GM21360 (cell line): ENCODE measurements at regions not wholly inside any gene's neighbourhood (a gene's known extent, or its start where the extent isn't known, plus 50 kb on each side); places are given as distances from the start of the nearest gene placed in this dataset.

Experiments
- ATAC-seq: cut with Tn5 transposase; IDR thresholded peaks from one replicate; pipeline ENCODE4 v1.9.1; 2021; ENCODE audit warnings: mild to moderate bottlenecking, moderate library complexity; ENCODE audit not compliant: unreplicated experiment

DNA sequence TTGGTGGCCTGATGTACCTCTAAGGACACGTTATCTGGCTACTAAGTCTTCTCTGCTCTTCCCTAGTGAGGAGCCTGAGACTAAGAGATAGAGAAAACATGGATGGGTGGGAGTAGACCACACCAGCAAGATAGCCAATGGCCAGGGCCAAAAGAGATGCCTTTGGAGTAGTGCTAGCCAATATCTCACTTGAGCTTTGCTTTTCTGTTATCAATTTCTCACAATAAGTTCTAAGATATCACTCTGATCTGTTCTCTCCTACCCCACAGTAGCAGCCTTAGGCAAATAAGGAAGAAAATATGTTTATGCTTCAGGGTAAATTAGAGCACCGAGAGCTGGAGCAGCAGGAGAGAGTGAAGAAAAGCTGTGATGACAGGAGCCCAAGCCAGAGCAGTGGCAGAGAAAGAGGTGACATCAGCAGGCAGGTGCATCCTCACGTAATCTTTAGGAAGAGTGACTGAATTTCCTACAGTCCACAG lies 343.9 kb upstream of the NOCT start:
- ATAC-seq = no peak

DNA sequence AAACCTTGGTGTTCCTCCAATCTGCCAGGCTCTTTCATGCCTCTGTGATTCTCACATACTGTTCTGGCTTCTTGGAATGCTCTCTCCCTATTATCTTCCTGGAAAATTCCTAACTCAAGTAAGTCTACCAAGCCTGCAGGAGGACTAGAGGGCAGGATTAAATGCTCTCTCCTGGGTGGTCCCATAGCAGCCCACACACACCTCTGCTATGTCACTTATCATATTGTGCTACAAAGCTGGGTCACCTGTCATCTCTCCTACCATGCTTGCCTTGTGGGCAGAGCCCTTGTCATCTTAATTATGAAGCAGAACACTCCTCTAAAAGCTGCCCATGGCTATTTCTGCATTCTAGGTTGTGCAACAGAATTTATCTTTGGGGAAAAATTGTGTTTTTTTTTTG lies 344.5 kb upstream of the NOCT start:
- no peak for ATAC-seq

DNA sequence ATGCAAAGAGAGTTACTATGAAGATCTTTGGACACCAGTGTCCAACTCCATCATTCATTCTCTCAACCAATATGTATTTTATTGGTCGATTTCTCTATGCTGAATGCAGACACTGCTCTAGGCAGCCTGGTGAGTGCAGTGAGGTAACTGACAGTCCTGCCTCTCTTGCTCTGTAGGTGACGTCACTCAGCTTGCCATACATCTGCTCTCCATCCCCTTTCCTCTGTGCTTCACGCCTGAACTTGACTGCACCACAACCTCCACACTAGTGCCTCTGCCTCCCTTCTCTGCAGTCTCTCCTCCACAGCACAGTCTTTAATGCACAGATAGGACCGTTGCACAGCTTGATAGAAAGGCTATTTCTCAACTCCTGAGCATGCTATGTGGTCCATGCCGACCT lies 344.9 kb upstream of the NOCT start:
- ATAC-seq = no peak

DNA sequence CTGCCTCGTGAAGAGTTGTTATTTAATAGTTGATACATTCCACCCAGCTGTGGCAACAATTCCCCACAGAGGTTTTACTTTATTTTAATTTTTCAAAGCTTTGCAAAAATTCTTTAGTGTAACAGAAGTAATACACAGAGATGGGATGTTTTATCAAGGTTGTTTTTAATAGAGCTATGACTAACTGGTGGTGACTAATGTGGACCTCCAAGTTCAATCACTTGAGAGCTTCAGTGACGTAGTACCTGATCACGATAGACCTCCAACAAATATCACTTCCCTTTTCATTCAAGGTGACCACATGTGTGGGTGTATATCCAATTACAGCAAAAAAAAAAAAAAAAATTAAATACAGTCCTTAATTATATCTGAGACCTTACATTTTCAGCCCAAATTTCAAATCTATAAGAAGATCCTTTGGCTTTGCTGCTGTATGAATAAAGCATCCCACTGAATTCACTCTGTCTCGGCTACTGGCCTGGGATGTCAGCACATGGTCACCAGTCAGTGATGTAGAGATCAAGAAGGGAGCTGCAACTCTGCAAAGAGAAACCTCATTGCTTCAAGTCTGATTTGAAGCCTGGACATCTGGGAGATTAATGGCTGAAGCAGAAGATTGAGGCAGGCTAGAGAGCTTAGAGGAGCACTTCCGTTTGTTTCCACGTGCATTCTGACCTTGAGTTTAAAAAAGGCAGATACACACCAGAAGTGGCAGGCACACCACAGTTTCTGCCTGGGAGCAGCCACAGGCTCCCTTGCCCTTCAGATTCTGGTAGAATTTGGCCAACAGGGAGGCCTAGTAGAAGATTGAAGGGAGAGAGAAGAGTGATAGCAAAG lies 345.9 kb upstream of the NOCT start:
- peak; percentile 59 for ATAC-seq

DNA sequence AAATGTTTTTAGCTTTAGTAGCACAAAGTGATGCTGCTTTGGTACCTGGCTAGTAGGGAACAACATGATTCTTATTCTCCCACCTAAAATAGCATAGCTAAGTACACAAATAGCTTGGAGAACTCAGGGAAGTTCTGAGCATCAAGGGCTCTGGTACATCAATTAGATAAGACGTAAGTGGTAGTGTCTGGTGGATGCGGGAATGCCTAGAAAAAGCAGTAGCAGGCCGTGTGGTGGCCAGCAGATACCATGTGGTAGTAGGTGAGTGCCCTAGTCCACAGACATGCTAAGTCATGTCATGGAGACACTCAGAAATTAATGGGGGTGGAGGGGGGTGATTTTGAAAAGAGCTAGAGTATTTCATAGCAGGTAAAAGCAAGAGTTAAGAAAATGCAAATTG lies 347.3 kb upstream of the NOCT start:
- no peak for ATAC-seq

DNA sequence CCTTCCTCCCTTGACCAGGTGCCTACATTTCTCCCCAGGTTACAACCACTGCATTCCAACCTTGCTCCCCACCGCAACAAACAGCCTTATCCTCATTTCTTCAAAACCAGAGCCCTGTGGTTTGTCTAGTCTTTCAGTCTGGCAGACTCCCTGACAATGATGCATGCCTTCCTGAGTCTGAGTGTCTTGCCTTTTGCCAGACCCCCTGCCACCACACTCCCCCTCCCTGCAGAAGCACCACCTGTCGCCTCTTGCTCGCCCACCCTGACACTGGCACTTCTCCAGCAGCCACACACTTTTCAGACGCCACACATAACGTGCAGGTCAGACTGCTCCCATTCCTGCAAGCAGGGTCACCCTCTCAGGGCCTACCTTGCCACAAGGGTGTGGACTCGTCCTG lies 349.2 kb upstream of the NOCT start:
- no peak for ATAC-seq

DNA sequence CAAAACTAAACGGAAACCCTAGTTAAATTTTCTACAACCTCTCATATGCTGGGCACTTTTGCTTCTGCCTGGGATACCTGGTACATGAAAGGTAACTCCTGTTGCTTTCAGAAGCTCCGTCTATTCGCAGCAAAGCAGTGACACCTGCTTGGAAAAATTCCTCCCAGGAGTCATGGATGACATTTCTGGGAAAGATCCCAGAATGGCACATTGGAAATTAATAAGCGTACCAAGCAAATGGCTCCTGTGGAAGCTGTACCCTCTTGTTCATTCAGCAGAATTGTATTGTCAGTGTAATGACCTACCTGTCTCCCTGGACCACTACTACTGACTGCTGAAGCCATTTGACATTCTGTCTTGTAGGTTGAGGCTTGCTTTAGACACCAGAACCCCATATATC lies 349.7 kb upstream of the NOCT start:
- no peak for ATAC-seq

DNA sequence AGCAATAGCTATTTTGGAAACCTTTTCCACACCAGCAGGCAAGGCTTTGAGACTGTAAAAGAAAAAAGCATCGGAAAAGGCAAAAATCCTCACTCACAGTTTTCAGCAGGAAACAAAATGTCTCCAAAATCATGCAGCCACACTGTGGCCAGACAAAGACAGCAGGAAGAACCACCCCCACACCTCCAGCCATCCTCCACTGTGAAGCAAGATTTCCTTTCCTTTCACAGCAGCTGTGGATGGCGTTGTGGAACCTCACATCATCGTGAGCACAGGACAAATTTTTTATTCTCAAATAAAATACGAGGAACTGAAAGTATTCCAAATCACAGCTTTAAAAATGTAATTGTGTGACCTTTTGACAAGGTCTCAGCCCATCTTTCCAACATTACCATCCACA lies 351.7 kb upstream of the NOCT start:
- ATAC-seq = no peak

DNA sequence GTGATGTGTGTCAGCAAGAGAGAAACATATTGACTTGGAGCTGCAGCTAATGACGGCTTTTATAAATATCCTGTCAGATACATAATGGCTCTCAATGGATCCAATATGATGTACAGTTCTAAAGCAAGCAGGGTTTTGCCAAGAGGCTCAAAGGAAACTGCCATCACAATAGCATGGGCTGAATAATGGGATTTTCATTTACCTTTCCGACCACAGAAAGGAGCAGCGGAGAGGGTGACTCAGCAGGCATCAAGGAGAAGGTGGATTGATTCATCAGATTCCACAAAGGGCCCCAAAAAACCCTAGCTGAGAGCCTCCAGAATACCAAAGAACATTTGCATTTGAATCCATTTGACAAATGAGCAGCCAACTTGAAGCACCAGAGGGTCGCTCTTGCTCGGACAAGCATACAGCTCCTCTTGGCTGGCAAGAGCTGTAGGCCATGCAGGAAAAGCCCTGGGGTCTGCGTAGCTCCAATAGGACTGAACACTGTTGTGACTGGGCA lies 355.7 kb upstream of the NOCT start:
- ATAC-seq = no peak

DNA sequence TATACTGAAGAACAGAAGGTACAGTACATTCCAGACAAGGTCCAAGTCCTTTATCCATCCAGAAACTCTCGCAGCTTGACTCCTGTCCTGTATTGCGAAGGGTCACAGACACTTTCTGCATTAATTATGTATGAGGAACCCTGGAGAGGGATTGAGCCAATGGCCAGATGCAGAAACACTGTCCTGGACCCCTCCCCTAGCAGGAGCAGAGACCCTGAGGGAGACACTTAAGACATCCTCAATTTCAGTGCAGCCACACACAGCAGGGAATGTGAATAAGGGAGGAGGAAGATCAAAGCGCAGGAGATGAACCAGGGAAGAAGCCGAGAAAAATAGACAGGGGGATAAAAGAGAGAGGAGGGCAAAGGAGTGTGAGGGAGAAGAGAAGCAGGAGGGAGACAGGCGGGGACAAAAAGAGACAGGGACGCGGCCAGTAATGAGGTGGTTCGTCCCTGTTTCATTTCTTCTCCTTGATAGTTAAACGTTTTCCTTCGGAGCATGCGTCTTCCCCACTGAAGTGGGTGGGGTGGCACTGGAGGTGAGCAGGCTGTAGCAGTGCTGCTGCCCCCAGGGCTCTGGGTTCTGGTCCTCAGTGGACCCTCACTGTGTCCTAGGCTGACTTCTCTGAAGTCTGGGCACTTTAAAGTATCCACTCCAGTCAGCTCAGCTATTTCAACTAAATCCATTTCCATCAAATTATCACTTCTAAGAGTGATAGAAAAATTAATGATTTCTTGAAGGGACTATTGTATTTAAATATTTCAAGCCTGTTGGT lies 356.4 kb upstream of the NOCT start:
- ATAC-seq = no peak

DNA sequence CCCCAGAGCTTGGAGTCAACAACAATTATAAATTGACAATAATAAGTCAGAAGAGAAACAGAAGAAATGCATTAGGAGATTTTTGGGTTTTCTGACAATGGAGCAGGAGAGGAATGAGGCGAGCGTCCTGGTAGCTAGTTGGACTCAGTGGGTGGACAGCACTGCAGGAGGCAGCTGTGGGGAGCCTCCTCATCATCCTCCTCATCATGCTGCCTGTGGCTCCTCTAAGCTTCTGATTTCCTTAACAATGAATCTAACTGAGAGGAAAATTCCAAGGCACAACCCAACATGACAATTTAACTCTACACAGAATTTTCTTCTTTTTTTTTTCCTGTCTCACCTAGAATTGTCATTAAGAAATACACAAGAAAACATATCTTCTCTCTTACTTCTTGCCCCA lies 357.1 kb upstream of the NOCT start:
- no peak for ATAC-seq

DNA sequence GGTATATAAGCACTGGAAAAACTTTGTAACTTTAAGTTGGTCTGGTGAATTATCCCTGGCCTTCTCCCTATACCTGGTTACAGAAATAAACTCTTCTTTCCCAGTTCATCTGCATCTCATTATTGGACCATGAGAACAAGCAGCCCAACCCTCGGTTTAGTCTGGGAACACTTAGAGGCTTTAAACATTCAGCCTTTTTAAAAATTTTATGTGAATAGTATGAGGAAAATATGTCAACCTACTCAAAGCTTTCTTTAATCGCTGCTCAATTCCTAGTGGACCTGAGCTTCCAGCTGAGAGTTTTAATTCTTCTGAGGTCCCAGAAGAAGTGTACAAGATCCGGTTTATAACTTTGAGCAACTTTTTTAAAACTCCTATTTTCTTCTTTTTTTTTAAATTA lies 358.6 kb upstream of the NOCT start:
- no peak for ATAC-seq

DNA sequence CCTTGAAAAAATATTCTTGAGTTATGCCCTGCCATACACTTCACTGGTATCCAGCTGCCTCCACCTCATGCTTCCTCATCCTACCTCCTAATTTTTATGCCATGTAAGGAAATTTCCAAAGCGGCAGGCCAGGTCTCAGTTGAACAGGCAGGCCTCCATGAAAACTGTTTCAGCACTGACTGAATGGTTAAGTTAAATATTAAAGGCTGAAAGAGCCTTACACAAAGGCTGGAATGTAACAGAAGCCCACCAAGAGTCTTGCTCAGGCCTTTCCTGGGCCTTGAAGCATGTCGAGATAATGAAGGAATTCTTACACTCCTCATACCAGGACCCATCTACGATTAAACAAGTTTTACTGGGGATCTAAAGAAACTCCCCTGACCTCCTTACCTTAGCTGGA lies 359.6 kb upstream of the NOCT start:
- no peak for ATAC-seq

DNA sequence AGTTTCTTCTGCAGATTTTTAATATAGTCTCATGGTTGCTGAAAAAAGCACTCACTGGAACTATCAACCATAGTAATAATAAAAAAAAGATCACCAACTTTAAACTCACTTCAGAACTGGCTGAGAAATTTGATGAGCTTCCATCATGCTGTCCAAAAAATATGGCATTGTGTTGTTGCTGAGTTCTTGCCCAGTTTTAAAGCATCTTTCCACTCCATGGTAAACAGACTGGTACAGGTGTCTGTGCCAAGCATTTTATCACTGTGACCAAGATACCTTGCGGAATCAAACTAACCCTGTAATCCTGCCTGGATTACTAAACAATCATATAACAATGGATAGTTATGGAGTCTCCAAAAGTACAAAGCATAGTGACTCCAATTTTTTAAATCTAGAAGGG lies 360.3 kb upstream of the NOCT start:
- no peak for ATAC-seq

DNA sequence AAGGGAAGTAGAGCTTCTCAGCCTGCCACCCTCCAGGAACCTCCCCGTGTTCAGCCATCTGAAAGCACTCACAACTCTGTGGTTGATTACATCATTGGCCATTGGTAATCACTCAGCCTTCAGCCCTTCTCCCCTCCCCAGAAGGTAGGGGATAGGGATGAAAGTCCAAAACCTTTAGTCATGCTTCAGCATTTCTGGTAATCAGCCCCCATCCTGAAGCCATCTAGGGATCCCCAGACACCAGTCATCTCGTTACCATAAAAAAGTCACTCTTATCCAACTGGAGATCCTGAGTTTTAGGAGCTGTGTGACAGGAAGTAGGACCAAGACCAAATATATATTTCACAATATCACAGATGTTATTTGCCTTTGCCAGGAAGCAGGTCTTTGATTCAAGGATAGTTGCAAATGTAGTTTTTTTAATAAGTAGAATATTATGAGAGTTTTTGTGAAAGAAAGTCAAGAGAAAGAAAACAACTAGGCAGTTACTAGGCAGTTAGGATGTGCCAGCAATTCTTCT lies 364.6 kb upstream of the NOCT start:
- ATAC-seq = no peak

DNA sequence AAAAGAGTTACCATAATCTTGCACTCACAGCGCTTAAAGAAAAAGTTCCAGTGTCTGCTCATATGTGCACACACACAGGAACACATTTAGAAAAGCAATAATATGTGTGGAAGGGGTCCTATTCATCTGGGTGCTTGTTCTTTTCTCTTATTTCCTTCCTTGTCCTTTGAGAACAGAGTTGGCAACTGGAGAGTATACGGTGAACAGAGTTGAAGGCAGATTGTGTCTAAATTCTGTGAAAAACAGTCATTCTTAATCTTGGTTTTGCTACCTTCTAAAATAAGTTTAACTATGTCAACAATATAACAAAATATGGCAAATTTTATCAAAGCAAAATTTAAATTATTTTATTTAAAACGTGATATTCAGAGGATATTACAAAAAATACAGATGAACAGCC lies 365.1 kb upstream of the NOCT start:
- ATAC-seq = no peak

DNA sequence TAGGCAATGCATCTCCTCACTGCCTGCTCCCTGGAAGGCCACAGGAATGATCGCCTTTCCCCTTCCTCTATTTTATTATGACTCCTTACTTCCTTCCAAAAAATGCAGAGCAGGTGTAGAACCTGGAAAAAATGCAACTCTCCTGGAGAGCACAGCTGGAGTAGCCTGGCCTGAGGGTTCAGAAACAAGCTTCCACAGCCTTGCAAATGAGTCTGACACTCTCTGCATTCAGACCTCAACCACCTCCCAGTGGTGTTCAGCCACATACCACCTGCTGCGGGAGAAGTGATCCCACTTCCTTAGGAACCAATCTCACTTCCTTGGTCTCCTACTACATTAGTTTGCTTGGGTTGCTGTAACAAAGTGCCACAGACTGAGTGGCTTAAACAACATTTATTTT lies 368.1 kb upstream of the NOCT start:
- ATAC-seq = no peak

DNA sequence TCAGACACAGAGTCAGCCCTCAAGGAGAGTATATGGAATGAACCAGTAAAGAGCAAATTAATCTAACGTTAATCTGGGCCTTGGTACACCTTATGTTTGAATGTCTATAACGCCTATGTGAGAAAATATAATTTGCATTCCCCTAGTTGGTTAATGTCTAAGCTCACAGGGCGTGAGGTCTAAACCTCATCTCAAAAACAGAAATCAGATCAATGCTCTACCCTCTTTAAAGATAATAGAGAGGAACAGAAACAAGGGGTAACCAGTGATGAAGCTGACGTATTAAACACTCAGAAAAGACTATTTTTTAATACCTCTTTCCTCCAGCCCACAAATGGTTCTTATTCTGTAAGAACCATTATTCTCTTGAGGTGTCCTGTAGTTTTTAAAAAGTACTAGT lies 369.2 kb upstream of the NOCT start:
- ATAC-seq = no peak

DNA sequence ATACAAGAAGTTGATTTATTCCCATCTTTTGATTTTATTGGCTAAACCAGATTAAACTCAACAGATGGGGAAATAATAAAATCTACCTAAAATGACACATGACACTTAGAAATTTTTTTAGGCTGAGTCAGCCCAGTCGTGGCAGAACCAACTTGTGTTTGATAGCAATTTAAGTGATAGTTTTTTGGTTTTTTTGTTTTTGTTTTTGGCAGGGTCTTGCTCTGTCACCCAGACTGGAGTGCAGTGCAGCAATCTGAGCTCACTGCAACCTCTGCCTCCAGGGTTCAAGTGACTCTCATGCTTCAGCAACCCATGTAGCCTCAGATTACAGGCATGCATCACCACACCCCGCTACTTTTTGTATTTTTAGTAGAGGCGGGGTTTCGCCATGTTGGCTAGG lies 370.3 kb upstream of the NOCT start:
- no peak for ATAC-seq

DNA sequence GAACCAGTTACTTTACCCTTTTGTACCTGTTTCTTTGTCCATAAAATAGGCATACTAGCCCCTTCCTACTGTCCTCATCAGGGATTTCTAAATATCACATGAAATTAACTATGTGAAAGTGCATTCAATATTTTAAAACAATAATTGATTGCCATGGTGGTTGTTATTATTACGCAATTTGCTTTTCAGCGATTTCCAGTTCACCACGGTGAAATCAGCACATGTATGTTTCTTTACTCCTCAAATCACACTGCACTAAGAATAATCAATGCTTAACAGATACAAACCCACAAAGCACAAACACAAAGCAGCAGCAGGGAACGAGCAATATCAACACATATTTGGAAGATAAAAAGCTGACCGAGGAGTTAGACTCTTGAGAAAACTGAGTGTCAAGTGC lies 371.3 kb upstream of the NOCT start:
- ATAC-seq = no peak

DNA sequence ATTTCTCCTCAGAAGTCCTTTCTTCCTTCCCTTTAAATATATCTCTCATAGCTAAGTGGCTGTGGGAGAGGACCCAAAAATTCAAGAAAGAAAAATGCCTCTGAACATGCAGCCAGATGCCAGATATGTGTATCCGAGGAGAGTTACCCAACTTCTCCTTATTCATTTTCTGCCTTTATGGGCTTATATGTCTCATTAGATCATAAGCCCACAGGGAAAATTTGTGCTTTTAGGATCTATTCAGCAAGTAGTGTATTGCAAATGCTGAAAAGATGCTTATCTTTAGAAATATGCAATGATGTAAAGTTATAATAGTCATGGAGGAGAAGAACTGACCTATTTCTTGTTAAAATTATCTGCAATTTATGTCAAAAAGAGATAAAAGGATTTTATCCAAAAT lies 371.8 kb upstream of the NOCT start:
- ATAC-seq = no peak
